ENCODE measurements at regions not wholly inside any gene's neighbourhood (a gene's known extent, or its start where the extent isn't known, plus 50 kb on each side); places are given as distances from the start of the nearest gene placed in this dataset.
"Not testable (repeated sequence)": the region's sequence is repeated elsewhere in the genome, so short reads cannot be mapped to it uniquely, and the experiment has no call there.

DNA sequence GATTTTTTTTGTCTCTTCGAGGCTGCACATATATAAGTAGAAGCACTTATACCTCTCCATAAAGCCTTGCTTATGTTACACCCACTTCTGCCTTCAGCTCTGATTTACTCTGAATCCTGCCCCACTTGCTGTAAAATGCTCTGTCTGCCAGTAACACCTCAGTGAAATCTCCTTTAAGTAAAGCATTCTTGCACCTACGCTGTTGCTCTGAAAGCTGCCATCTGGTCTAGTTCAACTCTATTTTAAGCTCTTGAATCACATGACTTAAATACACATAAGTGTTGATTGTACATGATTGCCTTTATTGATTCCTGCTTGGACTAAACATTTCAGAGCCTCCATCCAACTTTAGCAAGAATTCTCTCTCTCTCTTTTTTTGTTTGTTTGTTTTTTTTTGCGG is 609.0 kb upstream of the CELF4 start:
- CTCF ChIA-PET, result no interaction called here
- TF ChIP-seq, protein P1, sequence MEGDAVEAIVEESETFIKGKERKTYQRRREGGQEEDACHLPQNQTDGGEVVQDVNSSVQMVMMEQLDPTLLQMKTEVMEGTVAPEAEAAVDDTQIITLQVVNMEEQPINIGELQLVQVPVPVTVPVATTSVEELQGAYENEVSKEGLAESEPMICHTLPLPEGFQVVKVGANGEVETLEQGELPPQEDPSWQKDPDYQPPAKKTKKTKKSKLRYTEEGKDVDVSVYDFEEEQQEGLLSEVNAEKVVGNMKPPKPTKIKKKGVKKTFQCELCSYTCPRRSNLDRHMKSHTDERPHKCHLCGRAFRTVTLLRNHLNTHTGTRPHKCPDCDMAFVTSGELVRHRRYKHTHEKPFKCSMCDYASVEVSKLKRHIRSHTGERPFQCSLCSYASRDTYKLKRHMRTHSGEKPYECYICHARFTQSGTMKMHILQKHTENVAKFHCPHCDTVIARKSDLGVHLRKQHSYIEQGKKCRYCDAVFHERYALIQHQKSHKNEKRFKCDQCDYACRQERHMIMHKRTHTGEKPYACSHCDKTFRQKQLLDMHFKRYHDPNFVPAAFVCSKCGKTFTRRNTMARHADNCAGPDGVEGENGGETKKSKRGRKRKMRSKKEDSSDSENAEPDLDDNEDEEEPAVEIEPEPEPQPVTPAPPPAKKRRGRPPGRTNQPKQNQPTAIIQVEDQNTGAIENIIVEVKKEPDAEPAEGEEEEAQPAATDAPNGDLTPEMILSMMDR (conservative IDR thresholded peaks at IDR 0.05; ENCODE audit: low read depth), result no peak
- H3K27ac ChIP-seq, result no peak overlapping the region
- POLR2A ChIA-PET (ENCODE audit: low non-redundant PET), result no interaction called here
- no peak for DNase-seq (ENCODE audit: low spot score)

DNA sequence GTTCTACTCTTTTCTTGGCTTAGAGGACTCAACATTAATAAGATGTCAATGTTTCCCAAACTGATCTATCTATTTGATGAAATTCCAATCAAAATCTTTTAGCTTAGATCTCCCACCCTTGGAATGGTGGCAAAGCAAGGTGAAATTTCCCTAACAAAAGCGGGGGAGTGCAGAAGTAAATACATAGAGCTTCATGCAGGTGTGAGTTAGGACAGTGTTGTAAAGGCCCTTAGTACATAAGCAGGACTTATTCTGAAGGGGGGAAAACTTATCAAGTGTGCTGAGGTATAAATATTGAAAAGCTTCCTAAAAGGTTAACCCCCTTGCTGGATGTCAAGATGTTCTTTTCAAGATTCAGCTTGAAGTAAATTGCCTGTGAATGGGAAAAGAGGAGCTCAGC is 608.6 kb upstream of the CELF4 start:
- ChIA-PET CTCF (no interaction called here), POLR2A (ENCODE audit: low non-redundant PET) (no interaction called here)
- no peak overlapping the region for H3K27ac ChIP-seq
- DNase-seq (ENCODE audit: low spot score), result no peak
- TF ChIP-seq, protein P1 (conservative IDR thresholded peaks at IDR 0.05; ENCODE audit: low read depth), result no peak

DNA sequence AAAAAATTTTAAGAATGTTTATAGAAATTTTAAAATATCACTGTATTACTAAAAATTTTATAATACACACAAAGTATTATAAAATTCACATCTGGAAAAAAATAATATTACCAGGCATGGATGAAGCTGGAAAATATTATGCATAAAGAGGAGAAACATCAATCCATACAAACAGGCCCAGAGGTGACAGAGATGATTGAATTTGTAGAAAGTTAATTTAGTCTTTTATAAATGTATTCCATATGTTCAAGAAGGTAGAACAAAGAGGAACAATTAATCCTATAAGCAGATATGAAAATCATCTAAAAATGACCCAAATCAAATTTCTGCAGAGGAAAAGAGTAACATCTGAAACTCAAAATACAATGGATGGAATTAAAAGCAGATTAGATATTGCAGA is 605.2 kb upstream of the CELF4 start:
- POLR2A ChIA-PET (ENCODE audit: low non-redundant PET), result no interaction called here

DNA sequence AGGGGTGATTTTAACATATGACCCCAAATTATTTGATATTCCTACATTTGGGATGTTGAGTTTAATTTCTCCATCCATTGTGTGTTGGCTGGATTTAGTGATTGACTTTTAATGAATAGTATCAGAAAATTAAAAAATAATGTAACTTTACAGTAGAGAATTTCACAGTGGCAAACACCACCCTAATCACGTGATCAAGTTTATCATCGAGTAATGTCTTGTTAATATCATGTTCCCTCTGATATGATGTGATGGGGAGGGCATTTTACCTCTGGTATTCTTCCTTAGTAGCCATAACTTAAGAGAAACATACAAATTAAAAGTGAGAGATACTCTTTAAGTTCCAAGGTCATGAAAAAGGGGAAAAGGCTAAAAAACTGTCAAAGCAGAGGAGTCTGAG is 602.0 kb upstream of the CELF4 start:
- no peak overlapping the region for H3K27ac ChIP-seq
- DNase-seq (ENCODE audit: low spot score), result no peak
- POLR2A ChIA-PET (ENCODE audit: low non-redundant PET), result no interaction called here
- TF ChIP-seq, protein P1 (conservative IDR thresholded peaks at IDR 0.05; ENCODE audit: low read depth), result no peak
- CTCF ChIA-PET, result no interaction called here

More for the DNA sequence above, 605.2 kb upstream of the CELF4 start:
- TF ChIP-seq, protein P1 (conservative IDR thresholded peaks at IDR 0.05; ENCODE audit: low read depth), result no peak
- CTCF ChIA-PET, result interaction anchor here (0.7 kb wide), 1 partner anchor 106 kb away, joined by 4 read pairs; no protein-coding TSS in a partner anchor
- no peak for DNase-seq (ENCODE audit: low spot score)
- no peak overlapping the region for H3K27ac ChIP-seq

DNA sequence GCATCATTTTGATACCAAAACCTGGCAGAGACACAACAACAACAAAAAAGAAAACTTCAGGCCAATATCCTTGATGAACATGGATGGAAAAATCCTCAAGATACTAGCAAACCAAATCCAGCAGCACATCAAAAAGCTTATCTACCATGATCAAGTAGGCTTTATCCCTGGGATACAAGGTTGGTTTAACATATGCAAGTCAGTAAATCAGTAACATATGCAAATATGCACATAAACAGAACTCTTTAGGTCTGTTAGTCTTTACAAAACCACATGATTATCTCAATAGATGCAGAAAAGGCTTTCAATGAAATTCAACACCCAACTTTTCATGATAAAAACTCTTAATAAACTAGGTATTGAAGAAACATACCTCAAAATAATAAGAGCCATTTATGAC is 587.5 kb upstream of the CELF4 start:
- H3K27ac ChIP-seq; CTCF ChIA-PET; POLR2A ChIA-PET (ENCODE audit: low non-redundant PET); DNase-seq (ENCODE audit: low spot score): not testable (repeated sequence)

DNA sequence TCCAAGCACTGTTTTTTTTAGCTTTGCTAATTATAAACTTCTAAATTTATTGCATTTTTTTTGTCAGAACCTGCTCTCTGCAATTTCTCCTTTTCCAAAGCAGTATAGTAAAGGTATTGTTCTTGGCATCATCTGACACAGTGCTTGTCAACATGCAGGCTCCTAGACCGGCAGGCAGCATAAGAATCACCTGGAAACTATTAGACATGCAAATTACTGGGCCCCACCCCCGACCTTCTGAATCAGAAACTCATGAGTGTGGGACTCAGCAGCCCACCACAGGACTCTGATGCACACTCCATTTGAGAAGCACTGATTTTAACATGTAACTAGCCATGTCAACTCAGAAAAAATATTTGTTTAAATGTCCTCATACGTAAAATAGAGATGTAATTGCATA is 551.1 kb upstream of the CELF4 start:
- no peak for DNase-seq (ENCODE audit: low spot score)
- H3K27ac ChIP-seq, result no peak overlapping the region
- ChIA-PET CTCF (no interaction called here), POLR2A (ENCODE audit: low non-redundant PET) (no interaction called here)
- TF ChIP-seq, protein P1 (conservative IDR thresholded peaks at IDR 0.05; ENCODE audit: low read depth), result no peak

DNA sequence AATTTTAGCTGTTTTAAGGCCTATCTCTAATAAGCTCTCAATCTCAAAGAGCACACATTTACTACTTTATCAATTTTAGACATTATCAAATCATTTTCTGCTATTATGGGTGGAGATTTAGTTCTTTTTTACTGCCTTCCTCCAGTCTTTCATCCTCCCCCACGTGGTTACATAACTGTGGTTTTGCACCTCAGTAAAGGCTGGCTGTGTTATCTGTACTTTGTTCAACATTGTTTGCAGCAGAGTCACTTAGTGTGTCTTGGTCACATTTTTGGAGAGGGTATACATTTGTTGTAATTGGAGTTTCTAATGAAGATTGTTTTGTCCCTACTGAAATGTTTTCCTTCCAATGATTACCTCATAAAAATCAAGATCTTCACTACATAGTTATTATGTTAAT is 549.6 kb upstream of the CELF4 start:
- no peak overlapping the region for H3K27ac ChIP-seq
- ChIA-PET CTCF (interaction anchor here (0.7 kb wide), 1 partner anchor 1289 kb away, joined by 3 read pairs; no protein-coding TSS in a partner anchor), POLR2A (ENCODE audit: low non-redundant PET) (no interaction called here)
- no peak for DNase-seq (ENCODE audit: low spot score)
- TF ChIP-seq, protein P1 (conservative IDR thresholded peaks at IDR 0.05; ENCODE audit: low read depth), result no peak

All from RWPE1 (cell line).